NCI-H69 (cell line): ENCODE measurements at regions not wholly inside any gene's neighbourhood (a gene's known extent, or its start where the extent isn't known, plus 50 kb on each side); places are given as distances from the start of the nearest gene placed in this dataset.

Experiments
- DNase-seq: peaks from one replicate; lab custom pipeline; 2025; lab: John Stamatoyannopoulos, UW

DNA sequence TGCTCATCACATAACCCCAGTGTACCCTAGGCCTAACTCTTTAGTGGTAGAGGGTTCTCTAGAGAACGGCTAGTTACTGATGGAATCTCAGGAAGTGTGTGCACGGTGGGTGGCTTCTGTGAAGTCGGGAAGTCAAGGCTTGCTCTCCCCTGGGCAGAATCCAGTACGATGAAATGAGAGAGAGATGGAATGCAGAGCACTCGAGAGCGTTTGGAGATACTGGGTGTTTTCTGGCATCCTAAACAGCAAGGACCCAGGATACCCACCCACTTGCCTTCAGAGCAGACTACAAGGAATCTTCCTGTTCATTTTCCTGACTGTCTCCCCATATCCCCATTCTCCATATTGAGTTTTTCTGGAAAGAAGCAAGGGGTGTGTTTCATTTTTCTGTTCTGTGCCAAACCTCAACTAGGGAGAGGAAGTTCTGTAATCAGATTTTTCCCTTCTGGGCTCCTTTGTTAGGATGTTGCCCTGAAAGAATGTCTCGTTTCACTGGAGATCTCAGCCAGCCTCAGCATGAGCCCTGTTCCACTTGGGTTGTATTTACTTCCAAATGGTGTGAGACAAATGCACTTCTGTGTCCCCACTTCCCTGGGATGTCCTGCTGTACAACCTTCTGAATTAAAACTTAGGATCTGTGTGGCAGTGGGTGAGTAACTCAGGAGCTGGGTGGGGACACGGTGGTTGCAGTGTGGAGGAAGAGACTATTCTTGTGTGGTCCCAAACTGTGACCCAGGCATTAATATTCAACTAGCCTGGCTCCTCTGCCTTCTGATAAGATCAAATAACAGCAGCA lies 108.9 kb upstream of the SPRY4 start:
- DNase-seq = no peak

DNA sequence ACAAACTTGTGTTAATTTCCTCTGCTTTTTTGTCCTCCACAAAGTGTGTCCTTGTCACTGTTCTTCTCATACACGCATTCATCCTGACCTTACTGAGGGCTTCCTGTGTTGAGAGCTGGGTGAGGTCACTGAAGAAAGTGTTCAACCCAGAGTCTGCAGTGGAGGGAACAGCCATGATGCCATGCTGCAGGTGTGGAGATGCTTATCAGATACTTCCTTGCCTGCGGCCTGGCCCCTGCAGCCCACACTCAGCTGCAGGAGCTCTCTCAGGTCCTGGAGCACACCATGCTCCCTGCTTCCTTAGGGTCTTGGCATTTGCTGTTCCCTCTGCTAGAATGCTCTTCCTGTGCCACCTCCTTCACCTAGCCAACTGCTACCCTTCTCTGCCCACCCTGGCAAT lies 108.1 kb upstream of the SPRY4 start:
- no peak for DNase-seq

DNA sequence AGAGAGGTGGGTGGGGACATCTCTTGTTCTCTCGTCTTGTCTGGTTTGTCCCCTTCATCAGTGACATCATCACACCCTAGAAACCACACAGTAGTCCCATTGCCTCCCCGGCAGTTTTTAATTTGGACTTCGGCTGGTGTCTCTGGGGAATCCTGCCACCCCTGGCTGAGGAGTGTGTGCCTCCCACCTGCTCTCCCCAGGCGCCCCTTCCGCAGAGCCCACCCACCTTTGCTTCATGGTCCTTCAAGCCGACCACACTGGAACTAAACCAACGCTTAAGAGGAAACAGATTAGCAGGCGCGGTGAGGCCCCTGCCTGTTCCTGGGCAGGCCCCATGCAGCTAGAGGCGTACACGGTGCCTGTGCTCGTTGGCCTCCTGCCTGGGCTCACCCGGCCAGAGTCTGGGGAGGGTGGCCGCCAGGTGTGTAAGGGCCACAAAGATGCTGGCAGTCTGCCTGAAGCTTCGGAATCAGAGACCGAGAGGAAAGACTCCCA lies 107.6 kb upstream of the SPRY4 start:
- DNase-seq = peak; percentile 67

DNA sequence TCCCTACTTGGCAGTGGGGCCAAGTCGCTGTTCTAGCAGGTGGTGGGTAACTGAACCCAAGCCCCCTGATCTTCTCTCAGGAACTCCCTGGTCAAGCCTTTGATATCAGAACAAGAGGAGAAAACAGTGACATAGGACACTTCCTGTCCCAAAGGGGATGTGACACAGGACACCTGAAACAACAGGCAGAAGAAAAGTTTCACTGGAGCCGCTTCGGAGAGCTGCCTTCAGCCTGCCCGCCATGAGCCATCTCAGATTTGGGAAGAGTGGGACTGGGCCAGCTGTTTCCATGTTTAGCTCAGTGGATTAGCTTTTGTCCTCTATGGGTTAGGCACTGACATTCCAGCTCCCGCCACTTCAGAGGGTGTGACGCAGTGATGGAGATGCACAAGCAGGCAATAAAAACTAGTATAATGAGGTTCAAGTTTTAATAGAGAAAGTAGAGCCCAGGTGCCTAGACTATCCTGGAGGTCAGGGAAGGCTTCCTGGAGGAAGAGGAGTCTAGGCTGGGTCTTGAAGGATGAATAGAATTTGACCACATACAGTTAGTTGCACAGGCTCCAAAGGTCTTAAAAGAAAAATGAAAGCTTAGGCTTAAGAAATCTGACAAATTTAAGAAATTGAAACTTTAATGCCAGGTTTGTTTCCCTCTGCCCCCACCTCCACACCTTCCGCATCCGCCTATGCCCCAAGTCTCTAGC lies 104.1 kb upstream of the SPRY4 start:
- no peak for DNase-seq

DNA sequence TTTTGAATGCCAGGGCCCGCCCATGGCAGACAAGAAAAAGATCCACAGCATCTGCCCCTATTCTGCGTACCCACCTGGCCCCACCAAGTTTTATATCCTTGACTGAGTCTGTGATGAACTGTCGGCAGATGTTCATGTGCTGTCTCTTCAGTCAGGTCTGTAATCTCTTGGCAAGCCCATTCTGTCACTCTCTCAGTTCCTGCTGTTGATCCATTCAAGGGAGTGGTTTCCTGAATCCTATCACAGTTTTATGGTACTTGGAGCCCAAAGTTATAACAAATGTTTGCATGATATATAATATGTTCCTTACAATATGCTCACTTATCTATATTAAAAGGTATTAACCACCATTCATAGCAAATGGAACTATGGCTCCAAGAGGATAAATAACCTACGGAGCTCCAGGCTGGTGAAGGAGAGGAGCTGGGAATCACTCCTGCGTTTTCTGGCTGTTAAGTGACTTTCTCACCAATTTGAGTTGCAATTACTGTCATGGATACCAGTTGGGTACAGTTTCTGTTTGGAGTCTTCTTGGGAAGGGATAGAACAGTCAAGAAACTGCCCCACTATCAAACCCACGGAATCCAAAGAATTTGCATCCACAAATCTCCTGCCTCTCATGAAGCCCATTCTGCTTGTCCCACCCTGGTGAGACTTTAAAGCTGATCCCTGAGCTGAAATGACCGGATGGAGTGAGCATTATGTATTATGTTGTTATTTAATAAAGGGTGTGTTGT lies 103.4 kb upstream of the SPRY4 start:
- no peak for DNase-seq

DNA sequence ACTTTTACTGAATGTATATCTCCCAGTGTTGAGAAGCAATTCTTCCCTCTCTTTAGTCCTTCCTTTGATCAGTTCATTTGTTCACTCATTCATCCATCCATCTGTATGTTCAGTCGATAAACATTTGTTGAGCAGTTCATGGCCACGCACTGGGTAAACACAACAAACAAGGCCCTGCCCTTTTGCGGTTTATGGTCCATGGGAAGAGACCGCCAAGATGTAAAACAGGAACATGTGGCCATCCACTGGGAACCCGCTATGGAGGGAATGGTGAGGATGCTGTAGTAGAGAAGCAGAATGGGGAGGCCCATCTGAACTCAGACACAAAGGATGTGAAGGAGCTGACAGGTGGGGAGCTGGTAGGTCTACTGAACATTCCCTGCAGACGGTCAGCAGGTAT lies 102.7 kb upstream of the SPRY4 start:
- DNase-seq = no peak

DNA sequence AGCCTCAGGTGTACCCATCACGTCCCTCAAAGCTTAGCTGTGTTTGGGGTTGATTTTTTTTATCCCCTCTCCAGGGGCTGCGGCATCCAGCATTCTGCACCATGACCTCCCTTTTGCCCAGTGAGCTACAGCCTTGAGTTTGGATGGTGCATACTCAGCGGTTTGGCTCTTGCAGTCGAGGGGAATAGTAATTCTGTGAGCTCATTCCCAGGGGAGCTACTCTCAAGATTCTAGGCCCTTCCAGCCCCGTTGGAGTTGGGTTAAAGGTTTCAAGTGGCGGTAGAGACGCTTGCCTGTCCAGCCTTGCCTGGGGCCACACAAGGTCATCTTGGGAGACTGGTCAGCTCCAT lies 102.2 kb upstream of the SPRY4 start:
- DNase-seq = no peak

DNA sequence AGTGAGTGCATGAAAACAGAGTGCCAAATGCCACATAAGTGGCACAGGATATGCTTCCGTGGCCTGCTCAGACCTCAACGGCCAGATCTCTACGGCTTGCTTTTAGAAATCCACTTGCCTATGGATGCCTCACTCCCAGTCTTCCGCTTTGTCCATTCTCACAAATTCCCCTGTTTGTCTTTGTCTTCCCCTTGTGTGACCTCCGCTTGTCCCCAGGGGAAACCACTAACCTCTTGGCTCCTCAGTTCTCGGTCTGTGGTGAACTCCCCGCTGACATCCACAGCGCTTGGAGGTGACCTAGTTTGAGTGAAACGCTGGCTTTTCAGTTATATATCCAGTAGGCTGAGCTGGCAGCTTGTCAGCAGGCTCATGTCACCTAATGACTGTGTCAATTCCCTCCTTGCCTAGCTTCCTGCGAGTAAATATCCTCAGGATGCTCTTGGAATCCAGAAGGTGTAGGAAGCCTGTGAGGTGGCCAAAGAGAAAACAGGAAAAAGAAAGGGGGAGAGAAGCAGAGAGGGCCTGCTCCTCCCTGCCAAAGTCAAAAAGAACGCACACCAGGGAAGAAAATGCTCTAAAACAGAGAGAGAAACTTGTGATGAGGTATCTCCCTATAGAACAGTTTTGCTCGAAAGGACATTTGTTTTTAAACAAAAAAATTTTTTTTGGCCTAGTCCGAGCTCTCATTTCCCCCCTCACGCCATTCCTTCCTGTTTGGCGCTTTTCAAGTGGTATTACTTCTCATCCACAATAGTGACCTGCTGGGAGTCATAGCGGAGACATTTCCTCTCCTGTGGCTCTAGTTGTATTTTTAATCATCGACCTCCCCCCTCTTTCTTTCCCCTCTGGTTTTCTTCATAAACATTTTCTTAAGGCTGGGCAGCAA lies 101.6 kb upstream of the SPRY4 start:
- DNase-seq = no peak

DNA sequence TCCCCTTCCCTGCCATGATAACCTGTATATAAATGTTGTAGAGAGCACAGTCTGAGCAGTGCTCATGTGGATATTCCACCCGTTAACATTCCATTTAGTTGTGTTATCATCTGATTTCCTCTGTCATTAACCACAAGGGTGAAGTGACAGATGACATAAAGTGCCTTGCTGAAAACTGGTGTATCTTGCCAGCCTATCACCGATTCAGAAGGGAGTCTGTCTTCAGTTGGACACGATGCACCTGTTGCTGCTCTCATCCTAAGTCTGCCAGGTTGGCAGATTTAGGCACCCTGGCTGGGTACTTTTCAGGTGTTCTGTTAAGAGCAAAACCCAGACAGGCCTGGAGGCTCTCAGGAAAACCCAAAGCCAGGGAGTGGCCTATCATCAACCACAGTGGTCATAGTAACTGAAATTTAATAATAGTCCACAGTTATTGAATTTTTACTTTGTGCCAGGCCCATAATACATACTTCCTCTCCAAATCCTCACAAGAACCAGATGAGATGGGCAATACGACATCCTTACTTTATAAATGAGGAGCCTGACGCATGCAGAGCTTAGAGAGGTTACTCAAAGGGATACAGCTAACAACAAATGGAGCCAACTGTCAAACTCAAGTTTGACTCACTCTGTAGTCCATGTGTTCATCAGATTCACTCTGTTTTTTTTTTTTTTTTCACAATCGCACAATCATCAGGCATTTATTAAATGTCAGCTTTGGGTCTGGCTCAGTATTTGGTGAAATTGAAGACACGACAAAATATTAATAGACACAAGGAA lies 100.7 kb upstream of the SPRY4 start:
- DNase-seq = no peak

DNA sequence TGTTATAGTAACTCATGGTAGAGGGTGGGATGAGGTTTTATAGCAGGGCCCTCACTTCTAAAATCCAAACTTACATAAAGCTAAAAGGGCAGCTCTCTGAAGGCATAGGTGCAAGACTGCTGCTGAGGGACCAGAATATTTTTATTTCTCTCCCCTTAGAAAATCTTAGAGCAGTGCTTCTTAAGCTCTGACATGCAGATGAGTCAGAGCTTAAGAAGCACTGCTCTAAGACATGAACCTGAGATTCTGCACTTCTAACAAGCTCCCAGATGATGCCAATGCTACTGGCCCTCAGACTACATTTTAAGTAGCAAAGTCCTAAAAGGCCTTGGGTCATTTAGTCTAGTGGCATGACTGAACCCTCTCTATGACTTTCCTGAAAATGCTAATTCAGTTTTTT lies 97.6 kb upstream of the SPRY4 start:
- no peak for DNase-seq

DNA sequence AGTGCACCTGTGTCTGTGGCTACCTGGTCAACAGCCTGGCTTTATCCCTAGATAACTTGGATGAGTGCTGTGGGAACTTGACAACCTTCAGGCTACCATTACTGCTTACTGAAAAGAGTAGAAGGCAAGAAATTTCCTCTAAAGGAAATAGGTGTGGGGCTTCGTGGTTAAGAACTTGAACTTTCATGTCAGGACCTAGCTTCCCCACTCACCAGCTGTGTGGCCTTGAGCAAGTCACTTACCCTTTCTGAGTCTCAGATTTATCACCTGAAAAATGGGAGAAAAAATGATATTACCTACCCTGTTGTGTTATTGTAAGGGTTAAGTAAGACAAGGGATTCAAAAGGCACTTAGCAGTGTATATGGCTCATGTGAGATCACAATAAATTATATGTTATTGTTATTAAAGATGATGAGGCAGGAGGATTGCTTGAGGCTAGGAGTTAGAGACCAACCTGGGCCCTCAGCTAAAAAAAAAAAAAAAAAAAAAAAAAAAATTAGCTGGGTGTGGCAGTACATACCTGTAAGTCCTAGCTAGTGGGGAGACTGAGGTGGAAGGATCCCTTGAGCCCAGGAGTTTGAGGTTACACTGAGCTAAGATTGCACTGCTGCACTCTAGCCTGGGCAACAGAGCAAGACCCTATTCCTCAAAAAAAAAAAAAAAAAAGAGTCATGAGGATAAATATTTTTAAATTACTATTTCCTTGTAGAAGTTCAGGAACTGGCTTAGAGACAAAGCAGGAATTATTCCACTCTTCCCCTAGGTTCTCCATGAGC lies 97.0 kb upstream of the SPRY4 start:
- DNase-seq = no peak

DNA sequence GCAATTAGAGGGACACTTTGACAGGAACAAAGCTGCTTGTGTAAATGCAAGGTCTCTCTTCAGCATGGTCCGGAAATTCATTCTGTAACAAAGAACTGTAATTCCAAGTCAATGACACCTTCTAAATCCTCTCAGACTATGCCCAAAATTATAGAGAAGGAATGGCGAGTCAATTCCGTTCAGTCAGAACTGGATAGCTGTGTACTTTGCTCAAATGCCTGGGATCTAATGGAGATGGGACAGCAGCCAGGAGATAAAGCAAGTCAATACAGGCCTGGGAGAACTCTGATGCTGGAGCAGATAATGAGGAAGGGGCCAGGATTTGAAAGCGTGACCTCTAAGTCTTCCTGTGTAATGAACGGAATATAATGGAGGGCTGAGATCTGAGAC lies 96.4 kb upstream of the SPRY4 start:
- no peak for DNase-seq

DNA sequence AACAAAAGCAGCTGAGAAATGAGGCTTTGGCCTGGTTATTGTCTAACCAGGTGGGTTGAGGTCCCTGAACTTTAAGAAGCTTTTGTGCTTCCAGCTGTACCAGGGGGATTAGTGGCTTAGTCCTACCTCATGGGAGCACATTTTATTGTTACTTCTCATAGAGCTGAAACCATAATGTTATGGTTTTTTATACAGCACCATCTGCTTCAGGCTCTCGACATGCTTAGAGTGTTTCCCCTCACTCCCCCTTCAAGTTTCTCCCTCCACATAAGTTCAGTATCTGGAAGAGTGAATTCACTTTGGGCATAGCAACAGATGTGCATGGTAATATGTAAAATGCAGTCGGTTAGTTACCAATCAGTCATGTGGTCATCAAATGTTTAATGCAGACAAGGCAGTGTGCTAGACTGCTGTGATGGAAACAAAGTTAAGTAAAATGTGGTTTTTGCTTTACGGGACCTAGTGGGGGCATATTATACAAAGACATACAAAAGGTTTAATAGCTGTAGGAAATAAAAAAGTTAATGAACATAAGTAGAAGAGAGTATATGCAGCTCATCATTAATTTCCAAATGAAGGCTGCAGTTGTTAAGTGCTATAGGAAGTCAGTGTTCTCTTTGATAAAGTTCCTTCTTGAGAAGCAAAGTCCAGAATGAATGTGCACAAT lies 95.9 kb upstream of the SPRY4 start:
- no peak for DNase-seq

DNA sequence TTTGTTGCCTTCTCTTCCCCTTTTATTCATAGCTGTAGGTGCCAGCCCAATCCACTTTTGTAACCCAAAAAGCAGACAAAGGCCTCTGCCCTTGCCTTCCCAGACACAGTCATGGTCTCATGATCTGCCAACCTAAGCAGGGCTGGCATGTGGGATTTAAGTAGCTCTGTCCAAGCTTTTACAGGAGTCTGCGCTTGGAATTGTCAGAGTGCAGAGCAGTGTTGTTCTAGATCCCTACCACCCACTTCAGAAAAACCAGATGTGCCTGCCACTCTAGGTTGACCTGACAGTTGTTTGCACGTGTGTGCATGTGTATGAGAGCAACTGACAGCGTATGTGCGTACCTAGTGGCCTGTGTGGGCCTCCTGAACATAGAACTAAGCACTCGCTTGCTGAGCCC lies 87.8 kb upstream of the SPRY4 start:
- no peak for DNase-seq

DNA sequence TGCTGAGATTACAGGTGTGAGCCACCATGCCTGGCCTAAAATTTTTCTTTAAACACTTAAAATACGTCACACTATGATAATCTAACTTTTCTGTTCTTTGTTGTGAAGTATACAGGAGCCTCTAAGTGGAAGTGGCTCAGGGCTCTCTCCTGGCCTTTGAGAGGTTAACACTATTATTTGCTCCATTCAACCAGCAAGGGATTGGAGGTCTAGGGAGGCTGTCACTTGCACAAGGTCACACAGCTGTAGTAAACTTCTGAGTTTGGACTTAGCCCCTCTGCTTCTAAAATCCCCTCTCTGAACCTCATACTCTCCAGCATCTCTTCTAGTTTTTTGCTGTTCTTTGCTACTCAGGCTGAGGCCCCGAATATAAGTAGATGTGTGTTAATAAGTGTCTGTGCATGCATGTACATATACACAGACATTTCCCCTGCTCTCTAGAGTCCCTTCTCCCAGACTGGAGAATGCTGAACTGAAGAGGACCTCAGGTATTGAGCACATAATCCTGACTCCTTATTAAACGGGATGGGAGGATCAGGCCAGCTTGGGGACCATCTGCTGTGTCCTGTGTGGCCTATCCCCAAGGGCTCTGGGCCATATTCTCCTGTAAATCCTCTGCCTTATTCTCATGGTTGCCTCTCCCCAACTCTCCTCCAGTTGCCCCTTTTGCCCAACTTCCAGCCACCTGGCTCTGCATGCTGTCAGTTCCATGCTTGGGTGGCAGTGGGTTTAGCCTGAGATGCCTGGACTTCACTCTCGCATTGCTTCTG lies 87.0 kb upstream of the SPRY4 start:
- DNase-seq = no peak

DNA sequence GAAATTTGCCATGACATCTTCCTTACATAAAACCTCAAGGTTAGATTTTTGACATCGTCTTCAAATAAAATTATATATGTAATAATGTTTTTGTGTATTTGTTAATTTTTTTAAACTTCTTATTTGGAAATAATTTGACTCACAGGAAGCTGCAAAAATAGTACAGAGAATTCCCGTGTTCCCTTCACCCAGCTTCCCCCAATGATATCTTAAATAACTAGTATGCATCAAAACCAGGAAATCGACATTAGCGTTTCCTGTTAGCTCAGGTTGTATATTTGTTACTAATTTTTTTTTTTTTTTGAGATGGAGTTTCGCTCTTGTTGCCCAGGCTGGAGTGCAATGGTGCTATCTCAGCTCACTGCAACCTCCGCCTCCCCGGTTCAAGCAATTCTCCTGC lies 86.3 kb upstream of the SPRY4 start:
- no peak for DNase-seq

DNA sequence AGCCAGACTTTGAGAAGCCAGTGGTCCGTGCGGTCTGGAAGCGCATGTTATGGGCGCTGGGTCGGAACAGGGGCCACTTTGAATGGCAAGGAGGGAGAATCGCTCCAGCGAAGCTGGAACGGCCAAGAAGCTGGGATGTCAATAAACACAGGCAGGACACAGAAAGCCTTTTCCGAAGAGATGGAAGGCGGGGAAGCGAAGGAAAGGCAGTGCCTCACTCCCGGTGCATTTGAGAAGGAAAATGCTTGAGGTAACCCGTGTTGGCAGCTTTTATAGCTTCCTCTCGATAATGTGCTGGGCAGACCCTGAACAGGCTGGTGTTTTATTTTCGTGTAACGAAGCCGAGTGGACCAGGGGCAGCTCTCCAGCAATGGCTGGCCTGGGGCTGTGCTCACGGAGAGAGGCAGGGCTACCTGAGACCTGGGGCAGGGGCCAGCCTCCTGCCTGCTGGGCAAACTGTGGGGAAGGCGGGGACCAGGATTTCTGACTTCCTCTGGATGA lies 84.2 kb upstream of the SPRY4 start:
- DNase-seq = no peak

DNA sequence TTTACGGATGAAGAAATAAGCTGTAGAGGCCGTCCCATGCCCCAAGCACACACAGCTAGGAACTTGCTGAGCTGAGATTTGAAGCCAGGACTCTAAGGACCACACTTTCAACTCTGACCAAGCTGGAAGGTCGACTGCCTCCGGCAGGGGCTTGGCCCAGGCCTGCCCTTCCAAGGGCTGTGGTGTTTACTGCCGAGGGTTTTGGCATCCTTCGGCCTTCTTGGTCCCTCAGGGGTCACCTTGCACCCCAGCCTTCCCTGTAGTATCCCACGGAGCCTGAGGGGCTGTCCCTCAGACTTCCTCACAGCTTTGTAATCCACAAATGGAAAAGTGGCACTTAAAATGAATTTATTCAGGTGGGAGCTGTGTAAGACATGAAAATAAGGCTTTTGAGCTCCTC lies 83.7 kb upstream of the SPRY4 start:
- DNase-seq = no peak

DNA sequence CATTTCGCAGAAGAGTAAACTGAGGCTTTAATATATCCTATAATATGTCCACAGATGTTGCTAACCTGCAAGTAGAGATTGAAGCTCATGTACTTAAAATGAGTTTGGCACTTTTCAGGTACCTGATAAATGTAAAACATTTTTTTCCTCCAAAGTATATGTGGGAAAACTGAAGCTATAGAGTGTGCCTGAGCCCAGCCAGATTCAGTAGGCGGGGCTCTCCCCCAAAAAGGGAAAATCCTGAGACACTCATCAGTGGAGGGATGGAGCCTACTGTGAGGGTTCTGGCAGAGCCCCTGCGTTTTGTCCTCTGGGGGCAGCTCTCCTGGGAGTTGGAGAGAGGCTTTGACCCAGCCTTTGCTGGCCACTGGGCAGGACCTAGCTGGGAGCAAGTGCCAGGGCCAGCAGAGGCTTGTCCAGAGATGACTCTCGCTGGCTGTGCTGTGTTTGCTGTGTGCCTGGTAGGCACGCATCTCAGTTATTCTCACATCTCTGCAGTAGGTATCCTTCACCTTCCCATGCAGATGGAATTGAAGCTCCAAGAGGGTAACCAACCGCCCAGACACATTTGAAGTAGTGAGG lies 81.1 kb upstream of the SPRY4 start:
- DNase-seq = no peak
